GM12891 (cell line): ENCODE measurements at regions not wholly inside any gene's neighbourhood (a gene's known extent, or its start where the extent isn't known, plus 50 kb on each side); places are given as distances from the start of the nearest gene placed in this dataset.

Source experiments
- POLR2A ChIP-seq: IDR thresholded peaks from 2 replicates; pipeline ENCODE4 v1.6.1; 2011; ENCODE audit warnings: low read depth, low read length, control low read depth
- POLR2AphosphoS5 ChIP-seq: IDR thresholded peaks from 2 replicates; pipeline ENCODE4 v1.6.1; 2011; ENCODE audit warnings: low read depth, low read length, control low read depth
- POU2F2 ChIP-seq: IDR thresholded peaks from 2 replicates; pipeline ENCODE4 v1.6.1; 2011; ENCODE audit warnings: low read depth, mild to moderate bottlenecking, control low read depth, low read length, moderate library complexity
- SPI1 ChIP-seq: IDR thresholded peaks from 2 replicates; pipeline ENCODE4 v1.6.1; 2011; ENCODE audit warnings: low read depth, low read length, control low read depth

GRCh38 chr2:239498981-239499634, 98.3 kb upstream of the HDAC4 start:
- TF ChIP-seq POLR2A, result no peak
- TF ChIP-seq POLR2AphosphoS5, result no peak
- no peak for TF ChIP-seq POU2F2
- no peak for TF ChIP-seq SPI1
